A673 (cell line): ENCODE measurements at regions not wholly inside any gene's neighbourhood (a gene's known extent, or its start where the extent isn't known, plus 50 kb on each side); places are given as distances from the start of the nearest gene placed in this dataset.

ENCODE experiments used
- BruUV-seq: library from RNA; stranded (reverse); fragments of 400-500 nt; replicated peaks from 2 replicates; lab custom pipeline; 2021; lab: Mats Ljungman, UMichigan
- CTCF ChIA-PET: fragments of 300-600 bp; sonication (Branson Sonifier 250); formaldehyde crosslinking; loops from one replicate; lab custom pipeline; 2022; ENCODE audit warnings: antibody characterized with exemption; lab: Charles Lee
- POLR2A ChIA-PET: fragments of 300-600 bp; sonication (Branson Sonifier 250); formaldehyde crosslinking; loops from one replicate; lab custom pipeline; 2022; ENCODE audit warnings: antibody characterized with exemption; ENCODE audit not compliant: low non-redundant PET; lab: Charles Lee
- DNase-seq: peaks from one replicate; pipeline ENCODE4 v3.0.0-alpha.2; 2015; ENCODE audit warnings: low spot score
- H3K27ac ChIP-seq: fragments of 200-600 bp; sonication (generic); 2 replicates; pipeline ENCODE4 v1.5.1; 2016; ENCODE audit warnings: mixed run types, low read depth, mild to moderate bottlenecking, mixed read lengths, antibody characterized with exemption, low read length; ENCODE audit not compliant: poor library complexity, severe bottlenecking
- H3K27me3 ChIP-seq: fragments of 200-600 bp; sonication (generic); replicated peaks from 2 replicates; pipeline ENCODE4 v1.6.1; 2017; ENCODE audit warnings: mixed run types, low read depth, mild to moderate bottlenecking, mixed read lengths, antibody characterized with exemption, low read length; ENCODE audit not compliant: insufficient read depth, poor library complexity
- H3K36me3 ChIP-seq: fragments of 200-600 bp; sonication (generic); 2 replicates; pipeline ENCODE4 v1.6.1; 2016; ENCODE audit warnings: mixed run types, mild to moderate bottlenecking, mixed read lengths, antibody characterized with exemption, low read length; ENCODE audit not compliant: insufficient read depth, poor library complexity, severe bottlenecking
- H3K4me1 ChIP-seq: fragments of 200-600 bp; sonication (generic); 2 replicates; pipeline ENCODE4 v1.6.1; 2017; ENCODE audit warnings: mixed run types, mild to moderate bottlenecking, mixed read lengths, antibody characterized with exemption, low read length; ENCODE audit not compliant: insufficient read depth, poor library complexity, severe bottlenecking
- H3K4me3 ChIP-seq: fragments of 200-600 bp; sonication (generic); 2 replicates; pipeline ENCODE4 v1.5.1; 2016; ENCODE audit warnings: low read depth, mixed run types, mild to moderate bottlenecking, mixed read lengths, low read length; ENCODE audit not compliant: poor library complexity, severe bottlenecking
- H3K9me3 ChIP-seq: fragments of 200-600 bp; sonication (generic); 2 replicates; pipeline ENCODE4 v1.6.1; 2016; ENCODE audit warnings: mixed run types, low read depth, mild to moderate bottlenecking, mixed read lengths, antibody characterized with exemption, low read length; ENCODE audit not compliant: poor library complexity, severe bottlenecking
- CTCF ChIP-seq: fragments of 300-800, 200-600 bp; sonication (generic); conservative IDR thresholded peaks from 2 replicates; pipeline ENCODE4 v1.5.1; 2017; ENCODE audit warnings: low read depth, mild to moderate bottlenecking, antibody characterized with exemption, low read length, moderate library complexity, mixed read lengths
- EZH2 ChIP-seq: fragments of 200-600 bp; sonication (generic); IDR thresholded peaks from 2 replicates; pipeline ENCODE4 v1.6.1; 2017; ENCODE audit warnings: borderline replicate concordance, low read depth, mild to moderate bottlenecking, mixed read lengths, antibody characterized with exemption, low read length; ENCODE audit not compliant: poor library complexity, severe bottlenecking
- intact Hi-C: fragments of 100-400 bp; cut with micrococcal nuclease; formaldehyde crosslinking; loops from one replicate; pipeline ENCODE4 v1.10.0; 2022; ENCODE audit not compliant: unreplicated experiment

GRCh38 chr20:24813496-24813895 is 135.6 kb upstream of the CST7 start:
- ChIA-PET CTCF (no interaction called here), POLR2A (no interaction called here)
- TF ChIP-seq CTCF (no peak), EZH2 (no peak)
- Histone ChIP-seq H3K36me3 (no peaks in the 10 kb centered on the region), H3K4me3 (no peak overlapping the region), H3K27ac (no peak overlapping the region), H3K27me3 (no peaks in the 10 kb centered on the region), H3K9me3 (no peaks in the 10 kb centered on the region), H3K4me1 (no peaks in the 10 kb centered on the region)
- intact Hi-C loops, result no loop called here
- no TSS peak for BruUV-seq
- no peak for DNase-seq

- Histone ChIP-seq H3K9me3 (no peaks in the 10 kb centered on the region), H3K27me3 (no peaks in the 10 kb centered on the region), H3K27ac (no peak overlapping the region), H3K4me3 (no peak overlapping the region), H3K4me1 (no peaks in the 10 kb centered on the region), H3K36me3 (no peaks in the 10 kb centered on the region)
- DNase-seq, result no peak
- ChIA-PET CTCF (no interaction called here), POLR2A (no interaction called here)
- no TSS peak for BruUV-seq
- intact Hi-C loops, result no loop called here
- TF ChIP-seq CTCF (no peak), EZH2 (no peak)
These were observed 135.1 kb upstream of the CST7 start for GRCh38 chr20:24813936-24814335.

GRCh38 chr20:24814556-24815195 is 134.4 kb upstream of the CST7 start:
- intact Hi-C loops, result no loop called here
- DNase-seq, result no peak
- BruUV-seq, result no TSS peak
- no peaks in the 10 kb centered on the region for H3K4me1 ChIP-seq
- H3K4me3 ChIP-seq, result no peak overlapping the region
- no peaks in the 10 kb centered on the region for H3K36me3 ChIP-seq
- H3K27ac ChIP-seq, result no peak overlapping the region
- H3K9me3 ChIP-seq, result no peaks in the 10 kb centered on the region
- ChIA-PET POLR2A (no interaction called here), CTCF (no interaction called here)
- H3K27me3 ChIP-seq, result no peaks in the 10 kb centered on the region
- no peak for TF ChIP-seq EZH2
- TF ChIP-seq CTCF, result no peak
